ENCODE measurements at regions not wholly inside any gene's neighbourhood (a gene's known extent, or its start where the extent isn't known, plus 50 kb on each side); places are given as distances from the start of the nearest gene placed in this dataset.
"Not testable (repeated sequence)": the region's sequence is repeated elsewhere in the genome, so short reads cannot be mapped to it uniquely, and the experiment has no call there.

GRCh38 chr17:20938244-20938643 is 104.6 kb downstream of the USP22 start:
- Histone ChIP-seq H3K4me1 (ENCODE audit: control insufficient read depth in 2 of 2, insufficient read depth in 2 of 2, low read length in 2 of 2) (peaks cover 2 to 4% of the 10 kb centered on the region in 2 donors), H3K36me3 (ENCODE audit: control insufficient read depth in 2 of 2, insufficient read depth in 2 of 2, low read length in 2 of 2) (no peaks in the 10 kb centered on the region), H3K27ac (ENCODE audit: low read depth in 2 of 2, low read length in 2 of 2) (no peak overlapping the region), H3K9ac (ENCODE audit: low read depth in 1 of 2, low read length in 2 of 2) (no peak overlapping the region), H3K9me3 (ENCODE audit: control insufficient read depth in 2 of 2, low read length in 2 of 2) (no peaks in the 10 kb centered on the region), H3K27me3 (ENCODE audit: control insufficient read depth in 2 of 2, insufficient read depth in 2 of 2, low read length in 2 of 2) (no peaks in the 10 kb centered on the region), H3K4me3 (ENCODE audit: low read length in 2 of 2) (no peak overlapping the region)

- H3K9me3 ChIP-seq (ENCODE audit: control insufficient read depth in 2 of 2, low read length in 2 of 2): no peaks in the 10 kb centered on the region
- peaks cover 2 to 4% of the 10 kb centered on the region in 2 donors for H3K4me1 ChIP-seq (ENCODE audit: control insufficient read depth in 2 of 2, insufficient read depth in 2 of 2, low read length in 2 of 2)
- no peak overlapping the region for H3K4me3 ChIP-seq (ENCODE audit: low read length in 2 of 2)
- no peak overlapping the region for H3K9ac ChIP-seq (ENCODE audit: low read depth in 1 of 2, low read length in 2 of 2)
- H3K27ac ChIP-seq (ENCODE audit: low read depth in 2 of 2, low read length in 2 of 2): no peak overlapping the region
- H3K36me3 ChIP-seq (ENCODE audit: control insufficient read depth in 2 of 2, insufficient read depth in 2 of 2, low read length in 2 of 2): no peaks in the 10 kb centered on the region
- no peaks in the 10 kb centered on the region for H3K27me3 ChIP-seq (ENCODE audit: control insufficient read depth in 2 of 2, insufficient read depth in 2 of 2, low read length in 2 of 2)
Observed at GRCh38 chr17:20938988-20939615, 103.7 kb downstream of the USP22 start.

GRCh38 chr17:20941872-20942271 is 100.9 kb downstream of the USP22 start:
- H3K27ac ChIP-seq (ENCODE audit: low read depth in 2 of 2, low read length in 2 of 2): no peak overlapping the region

GRCh38 chr17:20944014-20944865 is 98.6 kb downstream of the USP22 start:
- Histone ChIP-seq H3K4me3 (ENCODE audit: low read length in 2 of 2) (no peak overlapping the region), H3K27ac (ENCODE audit: low read depth in 2 of 2, low read length in 2 of 2) (no peak overlapping the region), H3K27me3 (ENCODE audit: control insufficient read depth in 2 of 2, insufficient read depth in 2 of 2, low read length in 2 of 2) (no peaks in the 10 kb centered on the region), H3K4me1 (ENCODE audit: control insufficient read depth in 2 of 2, insufficient read depth in 2 of 2, low read length in 2 of 2) (no peaks in the 10 kb centered on the region), H3K9me3 (ENCODE audit: control insufficient read depth in 2 of 2, low read length in 2 of 2) (no peaks in the 10 kb centered on the region), H3K9ac (ENCODE audit: low read depth in 1 of 2, low read length in 2 of 2) (no peak overlapping the region), H3K36me3 (ENCODE audit: control insufficient read depth in 2 of 2, insufficient read depth in 2 of 2, low read length in 2 of 2) (no peaks in the 10 kb centered on the region)

More at GRCh38 chr17:20941872-20942271, 100.9 kb downstream of the USP22 start:
- Histone ChIP-seq H3K4me3 (ENCODE audit: low read length in 2 of 2) (no peak overlapping the region), H3K9ac (ENCODE audit: low read depth in 1 of 2, low read length in 2 of 2) (no peak overlapping the region), H3K27me3 (ENCODE audit: control insufficient read depth in 2 of 2, insufficient read depth in 2 of 2, low read length in 2 of 2) (no peaks in the 10 kb centered on the region), H3K36me3 (ENCODE audit: control insufficient read depth in 2 of 2, insufficient read depth in 2 of 2, low read length in 2 of 2) (no peaks in the 10 kb centered on the region), H3K9me3 (ENCODE audit: control insufficient read depth in 2 of 2, low read length in 2 of 2) (no peaks in the 10 kb centered on the region), H3K4me1 (ENCODE audit: control insufficient read depth in 2 of 2, insufficient read depth in 2 of 2, low read length in 2 of 2) (peaks cover 0 to under 1% of the 10 kb centered on the region in 2 donors)

GRCh38 chr17:20947708-20948107 is 95.1 kb downstream of the USP22 start:
- not testable (repeated sequence) for H3K9ac ChIP-seq (ENCODE audit: low read depth in 1 of 2, low read length in 2 of 2); H3K27me3 ChIP-seq (ENCODE audit: control insufficient read depth in 2 of 2, insufficient read depth in 2 of 2, low read length in 2 of 2); H3K36me3 ChIP-seq (ENCODE audit: control insufficient read depth in 2 of 2, insufficient read depth in 2 of 2, low read length in 2 of 2); H3K9me3 ChIP-seq (ENCODE audit: control insufficient read depth in 2 of 2, low read length in 2 of 2); H3K4me3 ChIP-seq (ENCODE audit: low read length in 2 of 2); H3K4me1 ChIP-seq (ENCODE audit: control insufficient read depth in 2 of 2, insufficient read depth in 2 of 2, low read length in 2 of 2); H3K27ac ChIP-seq (ENCODE audit: low read depth in 2 of 2, low read length in 2 of 2)

- no peak overlapping the region for H3K9ac ChIP-seq (ENCODE audit: low read depth in 1 of 2, low read length in 2 of 2)
- no peaks in the 10 kb centered on the region for H3K9me3 ChIP-seq (ENCODE audit: control insufficient read depth in 2 of 2, low read length in 2 of 2)
- H3K4me1 ChIP-seq (ENCODE audit: control insufficient read depth in 2 of 2, insufficient read depth in 2 of 2, low read length in 2 of 2): peaks cover 0 to 6% of the 10 kb centered on the region in 2 donors
- no peak overlapping the region for H3K27ac ChIP-seq (ENCODE audit: low read depth in 2 of 2, low read length in 2 of 2)
- no peak overlapping the region for H3K4me3 ChIP-seq (ENCODE audit: low read length in 2 of 2)
- no peaks in the 10 kb centered on the region for H3K36me3 ChIP-seq (ENCODE audit: control insufficient read depth in 2 of 2, insufficient read depth in 2 of 2, low read length in 2 of 2)
- no peaks in the 10 kb centered on the region for H3K27me3 ChIP-seq (ENCODE audit: control insufficient read depth in 2 of 2, insufficient read depth in 2 of 2, low read length in 2 of 2)
Observed at GRCh38 chr17:20948984-20949777, 93.6 kb downstream of the USP22 start.
